Tibial nerve (tissue), 3 donors: ENCODE measurements at regions not wholly inside any gene's neighbourhood (a gene's known extent, or its start where the extent isn't known, plus 50 kb on each side); places are given as distances from the start of the nearest gene placed in this dataset.

ENCODE experiments used
- CTCF ChIP-seq, 5 experiments: fragments of 200-600 bp in 3 of 5; fragments of 450-650 bp in 2 of 5; sonication (generic) in 3 of 5; IDR thresholded peaks; one replicate each; pipeline ENCODE4 v1.5.1; 2016 to 2019; ENCODE audit warnings: antibody characterized with exemption in 5 of 5, mild to moderate bottlenecking in 3 of 5, moderate library complexity in 2 of 5
- POLR2A ChIP-seq, 2 donors: fragments of 450-650 bp; IDR thresholded peaks; one replicate each; pipeline ENCODE4 v1.6.1; 2017; ENCODE audit warnings: antibody characterized with exemption in 2 of 2, mild to moderate bottlenecking in 2 of 2, moderate library complexity in 2 of 2

- no peak for TF ChIP-seq CTCF (IDR thresholded peaks at IDR 0.05)
- TF ChIP-seq POLR2A (IDR thresholded peaks at IDR 0.05) = no peak
Observed at GRCh38 chr3:24850245-24850644, 355.6 kb upstream of the THRB start.
